Forelimb muscle (tissue), 1 donor: ENCODE measurements at regions not wholly inside any gene's neighbourhood (a gene's known extent, or its start where the extent isn't known, plus 50 kb on each side); places are given as distances from the start of the nearest gene placed in this dataset.
"Not testable (repeated sequence)": the region's sequence is repeated elsewhere in the genome, so short reads cannot be mapped to it uniquely, and the experiment has no call there.

Source experiments
- DNase-seq: peaks from one replicate; pipeline ENCODE4 v3.0.0-alpha.2; 2013; ENCODE audit warnings: low read depth

DNA sequence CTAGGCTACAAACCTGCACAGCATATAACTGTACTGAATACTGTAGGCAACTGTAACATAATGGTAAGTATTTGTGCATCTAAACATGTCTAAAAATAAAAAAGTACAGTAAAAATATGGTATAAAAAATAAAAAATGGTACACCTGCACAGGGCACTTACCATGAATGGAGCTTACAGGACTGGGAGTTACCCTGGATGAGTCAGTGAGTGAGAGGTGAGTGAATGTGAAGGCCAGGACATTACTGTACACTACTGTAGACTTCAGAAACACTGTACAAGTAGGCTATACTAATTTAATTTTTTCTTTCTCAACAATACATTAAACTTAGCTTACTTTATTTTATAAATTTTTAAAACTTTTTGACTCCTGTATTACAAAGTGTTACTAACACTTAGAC lies 265.3 kb downstream of the KLF13 start:
- DNase-seq: no peak

GRCh38 chr15:31597466-31597865 lies 270.8 kb downstream of the KLF13 start:
- DNase-seq: no peak

DNA sequence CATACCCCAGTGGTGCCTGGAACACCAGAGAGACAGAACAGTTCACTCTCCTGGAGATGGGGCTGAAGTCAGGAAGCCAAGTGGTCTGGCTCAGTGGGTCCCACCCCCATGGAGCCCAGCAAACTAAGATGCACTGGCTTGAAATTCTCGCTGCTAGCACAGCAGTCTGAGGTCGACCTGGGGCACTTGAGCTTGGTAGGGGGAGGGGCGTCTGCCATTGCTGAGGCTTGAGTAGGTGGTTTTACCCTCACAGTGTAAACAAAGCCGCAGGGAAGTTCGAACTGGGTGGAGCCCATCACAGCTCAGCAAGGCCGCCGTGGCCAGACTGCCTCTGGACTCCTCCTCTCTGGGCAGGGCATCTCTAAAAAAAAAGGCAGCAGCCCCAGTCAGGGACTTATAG lies 272.0 kb downstream of the KLF13 start:
- no peak for DNase-seq

GRCh38 chr15:31605467-31605931 lies 278.9 kb downstream of the KLF13 start:
- DNase-seq: no peak

DNA sequence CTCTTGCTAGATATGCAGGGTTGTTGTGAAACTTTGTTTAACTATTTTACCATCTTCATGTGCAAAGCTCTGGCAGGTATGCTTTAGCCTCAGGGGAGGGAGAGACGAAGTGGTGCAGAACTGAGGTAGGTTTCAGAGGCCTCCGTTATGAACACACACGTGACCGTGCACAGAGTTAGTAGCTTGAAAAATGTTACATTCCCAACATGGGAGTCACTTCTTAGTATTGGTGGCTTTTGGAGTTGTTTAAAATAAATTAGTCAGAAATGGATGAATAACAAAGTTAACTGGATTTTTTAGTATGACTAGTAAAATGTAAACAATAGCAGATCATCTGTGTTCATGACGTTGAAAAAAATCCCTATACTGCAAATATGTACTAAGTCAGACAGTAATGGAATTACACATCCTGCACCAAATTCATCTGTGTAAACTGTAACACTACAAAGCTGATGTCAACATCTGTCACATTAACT lies 279.6 kb downstream of the KLF13 start:
- DNase-seq: no peak

GRCh38 chr15:31606931-31607497 lies 280.4 kb downstream of the KLF13 start:
- no peak for DNase-seq

DNA sequence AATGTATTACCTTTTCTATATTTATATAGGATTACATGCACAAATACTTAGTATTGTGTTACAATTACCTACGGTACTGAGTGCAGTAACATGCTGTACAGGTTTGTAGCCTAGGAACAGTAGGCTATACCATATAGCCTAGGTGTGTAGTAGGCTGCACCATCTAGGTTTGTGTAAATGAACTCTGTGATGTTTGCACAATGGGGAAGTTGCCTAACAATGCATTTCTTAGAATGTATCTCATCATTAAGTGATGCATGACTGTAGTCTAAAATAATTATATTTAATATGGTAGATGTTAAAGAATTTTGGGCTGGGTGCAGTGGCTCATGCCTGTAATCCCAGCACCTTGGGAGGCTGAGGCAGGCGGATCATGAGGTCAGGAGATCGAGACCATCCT lies 281.0 kb downstream of the KLF13 start:
- no peak for DNase-seq

DNA sequence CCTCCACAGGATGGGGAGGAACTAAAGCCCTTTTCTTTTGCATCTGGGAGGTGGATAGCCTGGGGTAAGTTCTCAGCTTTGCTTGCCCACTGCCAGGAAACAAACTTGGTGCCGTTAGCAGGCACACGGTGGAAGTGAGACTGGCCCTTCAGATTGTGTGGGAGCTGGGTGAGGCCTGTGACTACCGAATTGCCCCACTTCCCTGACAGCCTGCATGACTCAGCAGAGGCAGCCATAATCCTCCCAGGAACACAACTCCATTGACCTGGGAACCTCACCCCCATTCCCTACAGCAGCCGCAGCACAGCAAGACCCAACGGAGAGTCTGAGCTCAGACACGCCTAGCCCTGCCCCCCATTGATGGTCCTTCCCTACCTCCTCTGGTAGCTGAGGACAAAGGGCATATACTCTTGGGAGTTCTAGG lies 282.6 kb downstream of the KLF13 start:
- no peak for DNase-seq

GRCh38 chr15:31609906-31610305 lies 283.3 kb downstream of the KLF13 start:
- no peak for DNase-seq

DNA sequence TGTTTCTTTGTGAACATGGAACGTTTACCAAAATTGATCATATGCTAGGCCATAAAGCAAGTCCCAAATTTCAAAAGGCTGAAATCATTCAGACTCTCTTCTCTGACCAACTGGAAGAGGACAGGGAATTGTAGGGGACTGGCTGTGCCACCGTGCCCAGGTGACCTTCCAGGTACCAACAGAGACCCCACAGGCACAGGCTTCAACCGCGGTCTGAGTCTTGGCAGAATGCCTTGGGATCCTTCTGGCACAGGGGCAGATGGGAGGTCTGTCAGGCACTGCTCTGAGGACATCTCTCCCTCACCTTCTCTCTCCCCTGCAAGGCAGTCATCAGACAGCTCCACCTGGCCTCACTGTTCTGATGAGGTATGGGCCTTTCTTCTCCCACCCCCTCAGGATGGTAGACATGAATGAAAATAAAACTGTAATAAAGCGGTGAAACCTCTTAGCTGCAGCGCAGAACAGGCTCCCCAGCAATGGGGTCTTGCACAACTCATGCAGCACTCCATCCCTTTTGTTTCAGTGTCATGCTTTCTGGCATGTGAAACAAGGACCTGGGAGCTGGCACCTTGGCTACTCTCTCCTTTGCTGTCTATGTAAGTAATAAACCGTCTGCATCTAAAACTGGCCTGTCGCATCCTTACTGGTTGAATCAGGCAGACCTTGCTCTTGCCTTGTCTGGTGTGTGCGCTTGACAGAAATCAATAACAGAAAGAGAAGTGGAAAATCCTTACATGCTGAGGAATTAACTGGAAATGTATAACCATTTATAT lies 289.2 kb downstream of the KLF13 start:
- DNase-seq: no peak

DNA sequence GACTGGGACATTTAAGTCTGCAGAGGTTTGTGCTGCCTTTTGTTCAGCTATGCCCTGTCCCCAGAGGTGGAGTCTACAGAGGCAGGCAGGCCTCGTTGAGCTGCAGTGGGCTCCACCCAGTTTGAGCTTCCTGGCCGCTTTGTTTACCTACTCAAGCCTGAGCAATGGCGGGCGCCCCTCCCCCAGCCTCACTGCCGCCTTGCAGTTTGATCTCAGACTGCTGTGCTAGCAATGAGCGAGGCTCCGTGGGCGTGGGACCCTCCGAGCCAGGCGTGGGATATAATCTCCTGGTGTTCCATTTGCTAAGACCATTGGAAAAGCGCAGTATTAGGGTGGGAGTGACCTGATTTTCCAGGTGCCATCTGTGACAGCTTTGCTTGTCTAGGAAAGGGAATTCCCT lies 296.7 kb downstream of the KLF13 start:
- not testable (repeated sequence) for DNase-seq

DNA sequence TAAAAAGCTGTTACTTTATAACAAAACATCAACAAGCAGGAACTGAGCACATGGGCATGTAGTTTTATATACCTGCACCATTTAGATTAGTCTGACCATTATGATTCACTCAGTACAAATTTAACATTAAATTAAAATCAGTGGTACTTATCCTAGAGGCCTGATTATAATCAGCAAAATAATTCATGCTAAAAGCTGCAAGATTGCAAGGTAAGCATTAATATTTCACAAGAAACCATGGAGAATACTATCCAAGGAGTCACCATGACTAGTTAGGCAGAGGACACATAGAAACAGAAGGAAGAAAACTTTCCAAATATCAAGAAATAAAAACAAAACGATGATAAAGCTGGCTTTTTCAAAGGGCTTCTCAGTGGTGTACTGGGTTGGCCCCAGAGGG lies 297.5 kb downstream of the KLF13 start:
- DNase-seq: not testable (repeated sequence)

- DNase-seq: not testable (repeated sequence)
Observed at GRCh38 chr15:31635715-31636114, 309.1 kb downstream of the KLF13 start.

- DNase-seq: not testable (repeated sequence)
Observed at GRCh38 chr15:31636911-31637310, 310.3 kb downstream of the KLF13 start.

- not testable (repeated sequence) for DNase-seq
Observed at GRCh38 chr15:31643955-31644354, 317.3 kb downstream of the KLF13 start.

DNA sequence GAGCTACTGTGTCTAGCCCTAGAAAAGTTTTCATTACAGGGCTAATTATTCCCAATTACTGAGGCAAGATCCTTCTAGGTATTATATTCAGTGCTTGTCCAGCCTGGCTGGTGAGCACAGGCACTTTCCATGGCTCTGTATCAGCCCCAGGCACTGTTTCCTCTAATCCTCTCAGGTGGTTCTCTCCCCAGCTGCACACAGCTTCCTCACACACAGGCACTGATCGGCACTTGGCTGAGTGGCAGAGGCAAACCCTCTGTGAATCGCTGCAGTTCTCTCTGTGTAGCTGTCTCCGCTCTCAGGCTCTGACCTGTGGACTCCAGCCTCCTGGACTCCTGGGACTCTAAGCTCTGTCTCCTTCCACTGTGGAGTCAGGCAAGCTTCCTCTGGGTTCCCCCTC lies 318.1 kb downstream of the KLF13 start:
- DNase-seq: not testable (repeated sequence)

DNA sequence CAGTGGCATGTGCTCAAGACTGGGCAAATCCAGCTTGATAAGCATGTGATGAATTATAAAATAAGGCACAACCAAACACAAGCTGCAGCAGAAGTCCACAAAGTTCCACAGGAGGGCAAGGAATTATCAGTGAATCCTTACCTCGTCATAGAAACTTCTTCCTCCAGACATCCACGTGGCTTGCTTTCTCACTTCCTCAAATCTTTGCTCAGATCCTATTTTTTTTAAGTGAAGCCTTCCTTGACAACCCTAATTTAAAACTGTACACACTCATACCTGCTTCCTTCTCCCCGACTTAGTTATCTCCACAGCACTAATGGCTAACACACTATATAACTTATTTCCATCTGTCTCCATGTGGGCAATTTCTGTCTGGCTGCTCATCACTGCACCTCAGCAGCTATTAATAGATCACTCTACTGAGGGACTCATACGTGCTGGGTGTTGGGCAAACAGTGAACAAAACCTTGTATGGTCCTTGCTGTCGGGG lies 320.7 kb downstream of the KLF13 start:
- not testable (repeated sequence) for DNase-seq

DNA sequence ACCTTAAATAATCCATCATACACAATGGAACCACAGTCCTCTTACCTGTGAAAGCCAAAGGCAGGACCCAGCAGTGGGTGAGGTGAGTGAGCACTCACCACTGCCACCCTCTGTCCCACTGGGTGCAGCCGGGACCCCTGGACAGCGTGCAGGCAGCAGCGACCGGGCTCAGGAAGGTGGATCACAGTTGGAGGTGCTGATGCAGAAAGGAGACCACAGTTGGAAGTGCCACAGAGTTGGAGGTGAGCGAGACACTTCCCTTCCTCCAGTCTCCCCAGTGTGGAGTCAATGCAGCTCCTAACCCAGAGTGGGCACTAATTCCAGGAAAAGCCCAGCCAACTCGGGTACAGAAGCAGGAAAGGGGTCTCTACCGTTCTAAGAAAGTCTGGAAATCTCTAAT lies 323.0 kb downstream of the KLF13 start:
- not testable (repeated sequence) for DNase-seq

DNA sequence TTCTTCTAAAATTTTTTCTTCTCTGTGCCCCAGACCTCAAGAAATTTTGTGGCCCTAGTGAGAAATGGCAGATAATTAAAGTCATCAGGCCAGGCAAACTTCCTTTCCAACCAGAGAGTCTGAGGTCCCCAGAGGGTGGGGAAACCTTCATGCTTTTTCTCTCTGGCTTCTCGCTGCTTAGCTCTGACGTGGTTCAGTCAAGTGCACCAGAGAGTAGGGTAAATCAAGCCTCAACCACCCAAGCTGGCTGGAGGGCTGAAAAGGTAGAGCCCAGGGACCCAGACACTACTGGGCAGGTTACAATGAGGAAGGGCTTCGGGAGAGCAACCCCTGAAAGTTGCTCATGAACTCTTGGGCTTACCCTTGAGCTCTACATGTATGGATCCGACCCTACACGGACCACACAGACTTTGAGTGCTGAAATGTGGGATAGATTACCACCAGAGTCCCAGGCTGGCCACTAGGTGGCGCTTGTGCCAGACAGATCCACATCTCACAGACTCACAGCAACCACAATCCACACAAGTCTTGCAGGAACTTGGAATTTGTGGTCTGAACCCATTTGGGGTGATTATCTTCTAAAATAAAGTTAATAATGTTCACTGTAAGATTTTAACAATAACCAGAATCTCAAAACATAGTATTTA lies 323.5 kb downstream of the KLF13 start:
- not testable (repeated sequence) for DNase-seq

GRCh38 chr15:31656915-31657314 lies 330.3 kb downstream of the KLF13 start:
- DNase-seq: not testable (repeated sequence)

GRCh38 chr15:31660816-31661215 lies 334.2 kb downstream of the KLF13 start:
- DNase-seq: no peak

DNA sequence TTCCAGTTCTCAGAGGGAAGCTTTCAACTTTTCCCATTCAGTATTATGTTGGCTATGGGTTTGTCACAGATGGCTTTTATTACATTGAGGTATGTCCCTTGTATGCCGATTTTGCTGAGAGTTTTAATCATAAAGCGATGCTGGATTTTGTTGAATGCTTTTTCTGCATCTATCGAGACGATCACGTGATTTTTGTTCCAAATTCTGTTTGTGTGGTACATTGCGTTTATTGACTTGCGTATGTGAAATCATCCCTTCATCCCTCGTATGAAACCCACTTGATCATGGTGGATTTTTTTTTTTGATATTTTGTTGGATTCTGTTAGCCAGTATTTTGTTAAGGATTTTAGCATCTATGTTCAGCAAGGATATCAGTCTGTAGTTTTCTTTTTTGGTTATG lies 339.1 kb downstream of the KLF13 start:
- DNase-seq: not testable (repeated sequence)
